T47D (cell line): ENCODE measurements at regions not wholly inside any gene's neighbourhood (a gene's known extent, or its start where the extent isn't known, plus 50 kb on each side); places are given as distances from the start of the nearest gene placed in this dataset.
A peak's percentile ranks its signal among the peaks of the same experiment; 100 is the strongest.

Experiments used
- DNase-seq, 2 experiments: peaks; one replicate each; pipeline versions ENCODE4 v3.0.0 to v3.0.0-alpha.2; 2011 to 2012; ENCODE audit warnings: low read depth in 1 of 2, low spot score in 1 of 2
- JUND ChIP-seq: IDR thresholded peaks from 2 replicates; pipeline ENCODE4 v1.6.1; 2012; ENCODE audit warnings: low read depth
- in situ Hi-C: cut with HindIII; loops from 2 replicates; pipeline ENCODE4 v1.10.0; 2016; ENCODE audit warnings: low sequenced_read_pairs, low pct_unique_long_range_greater_than_20kb

GRCh38 chr16:13291591-13292333 lies 390.4 kb downstream of the SHISA9 start:
- peak in 1 of 2 experiments; percentile 7 for DNase-seq
- no peak for TF ChIP-seq JUND
- in situ Hi-C loops: no loop called here

GRCh38 chr16:13296206-13296605 lies 394.8 kb downstream of the SHISA9 start:
- in situ Hi-C loops: no loop called here
- no peak for TF ChIP-seq JUND
- no peak for DNase-seq

- DNase-seq: no peak
- in situ Hi-C loops: no loop called here
- TF ChIP-seq JUND: no peak
Measured at GRCh38 chr16:13298666-13299065, 397.3 kb downstream of the SHISA9 start.

GRCh38 chr16:13300066-13300840 lies 398.9 kb downstream of the SHISA9 start:
- no peak for TF ChIP-seq JUND
- in situ Hi-C loops: no loop called here
- DNase-seq: no peak

- in situ Hi-C loops: no loop called here
- no peak for TF ChIP-seq JUND
- DNase-seq: no peak
Measured at GRCh38 chr16:13305019-13305755, 403.8 kb downstream of the SHISA9 start.

- TF ChIP-seq JUND: no peak
- in situ Hi-C loops: no loop called here
- DNase-seq: no peak
Measured at GRCh38 chr16:13306161-13306995, 405.0 kb downstream of the SHISA9 start.

- TF ChIP-seq JUND: no peak
- DNase-seq: no peak
- in situ Hi-C loops: no loop called here
Measured at GRCh38 chr16:13307255-13307654, 405.9 kb downstream of the SHISA9 start.

GRCh38 chr16:13307851-13308250 lies 406.5 kb downstream of the SHISA9 start:
- TF ChIP-seq JUND: no peak
- no peak for DNase-seq
- in situ Hi-C loops: no loop called here

- no peak for TF ChIP-seq JUND
- in situ Hi-C loops: no loop called here
- no peak for DNase-seq
Measured at GRCh38 chr16:13312063-13312462, 410.7 kb downstream of the SHISA9 start.

- no peak for DNase-seq
- TF ChIP-seq JUND: no peak
- in situ Hi-C loops: no loop called here
Measured at GRCh38 chr16:13313351-13313750, 412.0 kb downstream of the SHISA9 start.

GRCh38 chr16:13314633-13315032 lies 413.2 kb downstream of the SHISA9 start:
- in situ Hi-C loops: no loop called here
- DNase-seq: no peak
- no peak for TF ChIP-seq JUND
